Common myeloid progenitor, CD34-positive (primary cell): ENCODE measurements at regions not wholly inside any gene's neighbourhood (a gene's known extent, or its start where the extent isn't known, plus 50 kb on each side); places are given as distances from the start of the nearest gene placed in this dataset.

Experiments
- CTCF ChIA-PET: fragments of 350-600 bp; sonication (Branson Sonifier 250); formaldehyde crosslinking; loops from one replicate; lab custom pipeline; 2021; ENCODE audit warnings: antibody characterized with exemption; lab: Charles Lee
- POLR2A ChIA-PET: fragments of 350-600 bp; sonication (Branson Sonifier 250); formaldehyde crosslinking; loops from one replicate; lab custom pipeline; 2021; ENCODE audit warnings: antibody characterized with exemption; lab: Charles Lee
- DNase-seq, 3 donors: peaks; one replicate each; pipeline versions ENCODE4 v3.0.0 to v3.0.0-alpha.2; 2013
- H3K27ac ChIP-seq, 2 experiments: 1 replicate in 1 of 2; 2 replicates in 1 of 2; pipeline ENCODE4 v1.7.0; 2013; ENCODE audit warnings: inconsistent platforms in 2 of 2, low read length in 2 of 2, mild to moderate bottlenecking in 2 of 2, low read depth in 1 of 2, moderate library complexity in 1 of 2; ENCODE audit not compliant: severe bottlenecking in 2 of 2, insufficient read depth in 1 of 2, poor library complexity in 1 of 2
- H3K27me3 ChIP-seq, 5 experiments: replicated peaks in 2 of 5; 1 replicate in 3 of 5; 2 replicates in 2 of 5; pipeline versions ENCODE4 v1.6.1 to v1.7.0; 2013; ENCODE audit warnings: low read length in 4 of 5, mild to moderate bottlenecking in 2 of 5, moderate library complexity in 2 of 5, inconsistent platforms in 1 of 5; ENCODE audit not compliant: insufficient read depth in 5 of 5, control insufficient read depth in 4 of 5
- H3K36me3 ChIP-seq, 4 experiments: 1 replicate in 2 of 4; 2 replicates in 2 of 4; pipeline versions ENCODE4 v1.6.1 to v1.7.0; 2013; ENCODE audit warnings: low read length in 3 of 4, control low read depth in 1 of 4, mild to moderate bottlenecking in 1 of 4; ENCODE audit not compliant: control insufficient read depth in 4 of 4, insufficient read depth in 4 of 4
- H3K4me1 ChIP-seq, 4 experiments: 1 replicate in 3 of 4; 2 replicates in 1 of 4; pipeline versions ENCODE4 v1.6.1 to v1.7.1; 2013; ENCODE audit warnings: low read length in 3 of 4, mild to moderate bottlenecking in 3 of 4, control low read depth in 1 of 4, inconsistent platforms in 1 of 4, moderate library complexity in 1 of 4; ENCODE audit not compliant: control insufficient read depth in 4 of 4, insufficient read depth in 4 of 4; ENCODE audit errors: control extremely low read depth in 1 of 4
- H3K4me3 ChIP-seq, 7 experiments: 1 replicate in 4 of 7; 2 replicates in 3 of 7; pipeline versions ENCODE4 v1.5.1 to v1.7.0; 2013; ENCODE audit warnings: mild to moderate bottlenecking in 7 of 7, low read length in 6 of 7, moderate library complexity in 6 of 7, inconsistent platforms in 2 of 7, low read depth in 2 of 7, control low read depth in 1 of 7; ENCODE audit not compliant: insufficient read depth in 4 of 7, control insufficient read depth in 1 of 7; ENCODE audit errors: extremely low read depth in 1 of 7
- H3K9me3 ChIP-seq, 5 experiments: 1 replicate in 4 of 5; 2 replicates in 1 of 5; pipeline versions ENCODE4 v1.6.1 to v1.7.1; 2013; ENCODE audit warnings: low read length in 4 of 5, mild to moderate bottlenecking in 2 of 5, inconsistent platforms in 1 of 5, low read depth in 1 of 5, moderate library complexity in 1 of 5; ENCODE audit not compliant: control insufficient read depth in 4 of 5, insufficient read depth in 2 of 5; ENCODE audit errors: control extremely low read depth in 1 of 5
- WGBS: methylation state at CpG from one replicate; pipeline ENCODE4 v1.1.5; 2013; ENCODE audit not compliant: insufficient coverage; 5-methylcytosine and 5-hydroxymethylcytosine counted together

- Histone ChIP-seq H3K27me3 (no peaks in the 10 kb centered on the region), H3K4me3 (no peak overlapping the region), H3K36me3 (no peaks in the 10 kb centered on the region), H3K27ac (no peak overlapping the region), H3K9me3 (peaks cover 0 to 4% (median 0%) of the 10 kb centered on the region in 5 experiments), H3K4me1 (no peaks in the 10 kb centered on the region)
- DNase-seq = no peak
- CTCF ChIA-PET = no interaction called here
- 100% methylated on average over 1 of the region's 4 CpGs for WGBS
- POLR2A ChIA-PET = no interaction called here
Observed at GRCh38 chr18:25454270-25454659, 102.3 kb upstream of the ZNF521 start.

DNA sequence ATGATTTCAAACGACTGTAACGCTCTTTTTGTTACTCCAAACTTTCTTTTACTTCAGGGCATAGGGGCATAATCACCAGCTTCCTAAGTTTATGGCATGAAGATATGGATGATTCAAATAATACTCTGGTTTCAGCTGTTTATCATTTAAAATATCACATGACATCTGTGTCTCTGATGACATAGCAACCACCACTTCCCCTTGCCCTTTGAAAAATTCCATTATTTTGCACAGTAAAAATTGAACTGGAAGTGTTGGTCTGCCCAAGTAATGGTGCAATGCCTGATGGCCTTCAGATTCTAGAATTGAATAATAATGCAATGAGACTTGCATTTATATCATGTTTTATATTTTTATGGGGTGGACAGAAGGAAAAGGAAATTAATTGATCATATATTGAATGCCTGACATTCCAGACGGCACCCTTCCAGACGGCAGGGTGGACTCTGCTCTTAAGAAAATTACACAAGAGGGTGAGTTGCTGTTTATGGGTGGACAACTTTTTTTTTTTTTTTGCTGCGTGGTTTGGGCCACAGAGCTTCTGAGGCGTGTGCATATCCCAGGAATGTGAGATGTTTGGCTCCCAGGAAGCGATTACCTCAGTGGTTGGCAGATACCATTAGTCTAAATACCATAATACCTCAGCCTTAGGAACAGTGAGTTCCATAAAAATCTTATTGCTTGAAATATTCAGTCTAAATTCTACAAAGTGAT is 101.7 kb upstream of the ZNF521 start:
- POLR2A ChIA-PET = no interaction called here
- peak in 1 of 3 donors; percentile 4 for DNase-seq
- no peaks in the 10 kb centered on the region for H3K27me3 ChIP-seq
- H3K4me3 ChIP-seq = no peak overlapping the region
- WGBS = 100% methylated on average over 6 of the region's 7 CpGs
- no peaks in the 10 kb centered on the region for H3K4me1 ChIP-seq
- no peak overlapping the region for H3K27ac ChIP-seq
- CTCF ChIA-PET = no interaction called here
- no peaks in the 10 kb centered on the region for H3K36me3 ChIP-seq
- H3K9me3 ChIP-seq = peaks cover 0 to 4% (median 0%) of the 10 kb centered on the region in 5 experiments

GRCh38 chr18:25451077-25451658 is 99.2 kb upstream of the ZNF521 start:
- Histone ChIP-seq H3K27ac (no peak overlapping the region), H3K4me1 (peaks cover 0 to 4% (median 3%) of the 10 kb centered on the region in 4 experiments), H3K27me3 (no peaks in the 10 kb centered on the region), H3K4me3 (no peak overlapping the region), H3K36me3 (no peaks in the 10 kb centered on the region), H3K9me3 (peaks cover 0 to 4% (median 0%) of the 10 kb centered on the region in 5 experiments)
- 100% methylated on average over 4 of the region's 5 CpGs for WGBS
- DNase-seq = no peak
- POLR2A ChIA-PET = no interaction called here
- CTCF ChIA-PET = no interaction called here

DNA sequence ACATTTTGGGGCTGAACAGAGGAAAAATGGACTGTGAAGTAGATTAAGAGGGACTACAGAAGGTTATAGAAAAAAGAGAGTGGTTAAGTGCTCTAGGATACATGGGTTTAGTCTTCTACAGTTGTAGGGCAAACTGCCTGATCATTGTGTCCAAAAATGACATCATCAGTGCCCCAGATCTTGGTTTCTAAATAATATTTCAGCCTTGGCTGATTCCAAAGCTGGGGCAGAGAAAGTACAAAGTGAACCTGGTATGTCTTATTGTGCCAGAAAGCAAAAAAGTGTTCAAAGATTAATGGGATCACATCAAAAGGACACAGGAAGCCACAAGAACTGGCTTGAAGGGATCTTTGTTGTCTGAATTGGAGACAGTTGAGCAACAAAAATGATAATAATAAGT is 97.1 kb upstream of the ZNF521 start:
- Histone ChIP-seq H3K27me3 (no peaks in the 10 kb centered on the region), H3K9me3 (peaks cover 0 to 4% (median 0%) of the 10 kb centered on the region in 5 experiments), H3K4me3 (no peak overlapping the region), H3K4me1 (peaks cover 0 to 4% (median 3%) of the 10 kb centered on the region in 4 experiments), H3K27ac (no peak overlapping the region), H3K36me3 (no peaks in the 10 kb centered on the region)
- ChIA-PET POLR2A (no interaction called here), CTCF (no interaction called here)
- no peak for DNase-seq

DNA sequence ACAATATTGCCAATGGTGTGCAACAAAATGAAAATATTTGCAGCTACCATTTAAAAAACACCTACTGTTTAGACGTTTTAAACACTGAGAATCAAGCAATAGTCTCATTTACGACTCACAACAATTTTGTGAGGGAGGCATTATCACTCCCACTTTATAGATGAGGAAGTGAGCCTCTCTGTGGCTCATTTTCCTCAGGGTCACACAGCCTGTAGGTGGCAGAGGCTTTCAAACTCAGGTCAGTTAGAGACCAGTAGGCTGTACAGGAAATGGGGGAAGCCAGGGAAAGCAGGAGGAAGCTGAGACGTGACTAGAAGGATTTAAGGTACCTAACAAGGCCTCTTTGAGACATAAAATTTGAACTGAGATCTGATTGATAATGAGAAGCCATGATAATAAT is 95.0 kb upstream of the ZNF521 start:
- H3K4me3 ChIP-seq = no peak overlapping the region
- WGBS = 29% methylated on average over 3 of the region's 3 CpGs
- CTCF ChIA-PET = interaction anchor here (0.6 kb wide), 1 partner anchor 376 kb away, joined by 3 read pairs; no protein-coding TSS in a partner anchor
- POLR2A ChIA-PET = no interaction called here
- no peaks in the 10 kb centered on the region for H3K36me3 ChIP-seq
- peak in 2 of 3 donors; percentile 9 to 10 for DNase-seq
- H3K9me3 ChIP-seq = peaks cover 0 to 4% (median 0%) of the 10 kb centered on the region in 5 experiments
- no peaks in the 10 kb centered on the region for H3K27me3 ChIP-seq
- no peak overlapping the region for H3K27ac ChIP-seq
- H3K4me1 ChIP-seq = peaks cover 0 to 4% (median 3%) of the 10 kb centered on the region in 4 experiments

DNA sequence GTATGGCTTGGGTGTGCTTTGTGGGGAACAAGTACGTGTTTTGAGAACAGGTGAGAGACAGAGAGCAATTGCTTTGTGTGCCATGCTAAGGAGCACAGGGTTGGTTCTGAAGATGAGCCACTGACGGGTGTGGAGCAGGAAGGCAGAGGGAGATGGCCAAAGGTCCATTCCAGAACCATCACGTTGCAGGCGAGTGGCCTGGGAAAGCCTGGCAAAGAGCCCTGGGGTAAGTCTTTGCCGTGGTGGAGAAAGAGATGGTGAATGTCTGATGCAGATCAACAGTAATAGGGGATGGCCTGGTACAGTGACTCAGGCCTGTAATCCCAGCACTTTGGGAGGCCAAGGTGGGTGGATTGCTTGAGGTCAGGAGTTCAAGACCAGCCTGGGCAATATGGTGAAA is 93.5 kb upstream of the ZNF521 start:
- H3K27me3 ChIP-seq = no peaks in the 10 kb centered on the region
- no peak overlapping the region for H3K27ac ChIP-seq
- H3K4me1 ChIP-seq = peaks cover 0 to 4% (median 3%) of the 10 kb centered on the region in 4 experiments
- H3K4me3 ChIP-seq = no peak overlapping the region
- H3K36me3 ChIP-seq = no peaks in the 10 kb centered on the region
- ChIA-PET POLR2A (no interaction called here), CTCF (no interaction called here)
- H3K9me3 ChIP-seq = no peaks in the 10 kb centered on the region
- no peak for DNase-seq
- 98% methylated on average over 5 of the region's 5 CpGs for WGBS

DNA sequence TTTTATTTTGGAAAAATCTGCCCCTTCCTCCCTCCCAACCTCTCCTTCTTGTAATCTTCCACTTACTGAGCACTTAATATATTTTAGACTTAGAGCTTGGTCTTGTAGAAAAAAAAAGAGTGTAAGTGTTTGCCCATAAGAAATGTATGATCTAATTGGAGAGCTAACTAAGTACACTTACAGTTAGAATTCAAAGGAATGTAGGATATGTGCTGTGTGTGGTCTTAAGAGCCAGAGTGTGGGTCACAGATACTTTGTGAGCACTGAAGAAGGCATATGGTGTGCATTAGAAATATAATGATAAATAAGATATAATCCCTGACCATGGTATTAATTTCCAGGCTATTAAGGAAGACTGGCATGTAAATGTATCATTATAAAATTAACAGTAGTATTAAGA is 91.8 kb upstream of the ZNF521 start:
- ChIA-PET POLR2A (no interaction called here), CTCF (no interaction called here)
- H3K36me3 ChIP-seq = no peaks in the 10 kb centered on the region
- no peak overlapping the region for H3K4me3 ChIP-seq
- H3K4me1 ChIP-seq = peaks cover 0 to 4% (median 3%) of the 10 kb centered on the region in 4 experiments
- H3K27me3 ChIP-seq = no peaks in the 10 kb centered on the region
- H3K27ac ChIP-seq = no peak overlapping the region
- H3K9me3 ChIP-seq = no peaks in the 10 kb centered on the region
- DNase-seq = no peak
